Ovary (tissue), 3 donors: ENCODE measurements at regions not wholly inside any gene's neighbourhood (a gene's known extent, or its start where the extent isn't known, plus 50 kb on each side); places are given as distances from the start of the nearest gene placed in this dataset.

ENCODE experiments used
- EP300 ChIP-seq: sonication (generic); formaldehyde crosslinking; IDR thresholded peaks from one replicate; pipeline ENCODE4 v1.6.1; 2017; ENCODE audit warnings: antibody characterized with exemption
- POLR2A ChIP-seq: fragments of 450-650 bp; IDR thresholded peaks from one replicate; pipeline ENCODE4 v1.6.1; 2017; ENCODE audit warnings: antibody characterized with exemption, mild to moderate bottlenecking, moderate library complexity
- TF ChIP-seq, protein P1 (sequence below), 3 donors: fragments of 450-650 bp in 2 of 3; fragments of 200-600 bp in 1 of 3; IDR thresholded peaks; one replicate each; pipeline versions ENCODE4 v1.5.1 to v1.8.0; 2016 to 2022; ENCODE audit warnings: antibody characterized with exemption in 3 of 3, mild to moderate bottlenecking in 1 of 3
- donor health status: DM: no; HTN: no; CAD: no.

DNA sequence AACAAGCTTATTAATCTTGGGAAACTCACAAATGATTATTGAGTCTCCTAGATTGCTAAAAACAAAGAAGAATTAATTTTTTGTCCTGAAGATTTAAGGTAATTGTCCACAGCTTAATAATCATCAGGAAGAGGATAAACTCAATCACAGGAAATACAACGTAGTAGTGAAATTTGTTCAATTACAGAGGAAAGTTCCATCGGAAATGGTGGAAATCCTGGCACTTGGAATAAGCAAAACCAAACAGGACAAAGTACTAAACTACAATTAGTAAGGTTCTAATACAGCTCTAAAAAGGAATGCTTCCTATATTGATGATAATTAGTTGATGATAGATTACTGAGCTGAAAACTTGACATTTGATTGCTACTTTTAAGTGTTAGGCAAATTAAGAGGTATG, 485.4 kb downstream of the USP25 start:
- TF ChIP-seq, protein P1, sequence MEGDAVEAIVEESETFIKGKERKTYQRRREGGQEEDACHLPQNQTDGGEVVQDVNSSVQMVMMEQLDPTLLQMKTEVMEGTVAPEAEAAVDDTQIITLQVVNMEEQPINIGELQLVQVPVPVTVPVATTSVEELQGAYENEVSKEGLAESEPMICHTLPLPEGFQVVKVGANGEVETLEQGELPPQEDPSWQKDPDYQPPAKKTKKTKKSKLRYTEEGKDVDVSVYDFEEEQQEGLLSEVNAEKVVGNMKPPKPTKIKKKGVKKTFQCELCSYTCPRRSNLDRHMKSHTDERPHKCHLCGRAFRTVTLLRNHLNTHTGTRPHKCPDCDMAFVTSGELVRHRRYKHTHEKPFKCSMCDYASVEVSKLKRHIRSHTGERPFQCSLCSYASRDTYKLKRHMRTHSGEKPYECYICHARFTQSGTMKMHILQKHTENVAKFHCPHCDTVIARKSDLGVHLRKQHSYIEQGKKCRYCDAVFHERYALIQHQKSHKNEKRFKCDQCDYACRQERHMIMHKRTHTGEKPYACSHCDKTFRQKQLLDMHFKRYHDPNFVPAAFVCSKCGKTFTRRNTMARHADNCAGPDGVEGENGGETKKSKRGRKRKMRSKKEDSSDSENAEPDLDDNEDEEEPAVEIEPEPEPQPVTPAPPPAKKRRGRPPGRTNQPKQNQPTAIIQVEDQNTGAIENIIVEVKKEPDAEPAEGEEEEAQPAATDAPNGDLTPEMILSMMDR (IDR thresholded peaks at IDR 0.05), result no peak
- TF ChIP-seq EP300 (no peak), POLR2A (no peak)
